Bronchial epithelial cell (primary cell): ENCODE measurements at regions not wholly inside any gene's neighbourhood (a gene's known extent, or its start where the extent isn't known, plus 50 kb on each side); places are given as distances from the start of the nearest gene placed in this dataset.
A peak's percentile ranks its signal among the peaks of the same experiment; 100 is the strongest.

Source experiments
- DNase-seq: peaks from one replicate; pipeline ENCODE4 v3.0.0-alpha.2; 2010; ENCODE audit warnings: low read depth
- FAIRE-seq: peaks from 2 replicates; lab custom pipeline; 2011; peaks lifted over from hg19 to GRCh38; lab: Jason Lieb, UNC
- H3K27me3 ChIP-seq: 2 replicates; pipeline ENCODE4 v1.5.1; 2011; ENCODE audit warnings: low read length; ENCODE audit not compliant: control insufficient read depth, insufficient read depth
- H3K36me3 ChIP-seq: 2 replicates; pipeline ENCODE4 v1.5.1; 2011; ENCODE audit warnings: low read length; ENCODE audit not compliant: control insufficient read depth, insufficient read depth
- H3K4me3 ChIP-seq: 2 replicates; pipeline ENCODE4 v1.5.1; 2011; ENCODE audit warnings: mild to moderate bottlenecking, low read depth, low read length, control low read depth
- TF ChIP-seq, protein P1 (sequence below): IDR thresholded peaks from 2 replicates; pipeline ENCODE4 v1.5.1; 2011; ENCODE audit warnings: mild to moderate bottlenecking, moderate library complexity, low read length, control low read depth, inconsistent platforms; ENCODE audit not compliant: insufficient read depth, severe bottlenecking

DNA sequence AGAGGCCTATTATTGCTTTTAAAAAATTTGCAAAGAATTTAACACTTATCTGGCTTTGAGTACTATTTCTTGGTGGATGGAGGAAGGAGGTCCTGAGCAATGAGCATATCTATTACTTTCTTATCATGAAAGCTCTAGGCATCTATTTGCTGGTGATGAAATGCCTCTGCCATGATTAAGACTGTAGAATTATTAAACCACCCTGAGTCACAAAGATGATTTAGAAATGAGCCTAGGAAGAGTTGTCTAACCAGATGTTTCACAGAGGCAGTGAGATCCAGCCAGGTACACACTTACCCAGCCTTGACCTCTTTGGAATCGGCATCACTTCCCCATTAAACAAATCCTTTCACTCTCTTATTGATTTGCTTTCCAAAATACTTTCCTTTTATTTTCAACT, 304.4 kb upstream of the KIF2A start:
- H3K4me3 ChIP-seq, result no peak overlapping the region
- DNase-seq, result peak; percentile 96
- no peaks in the 10 kb centered on the region for H3K36me3 ChIP-seq
- TF ChIP-seq, protein P1, sequence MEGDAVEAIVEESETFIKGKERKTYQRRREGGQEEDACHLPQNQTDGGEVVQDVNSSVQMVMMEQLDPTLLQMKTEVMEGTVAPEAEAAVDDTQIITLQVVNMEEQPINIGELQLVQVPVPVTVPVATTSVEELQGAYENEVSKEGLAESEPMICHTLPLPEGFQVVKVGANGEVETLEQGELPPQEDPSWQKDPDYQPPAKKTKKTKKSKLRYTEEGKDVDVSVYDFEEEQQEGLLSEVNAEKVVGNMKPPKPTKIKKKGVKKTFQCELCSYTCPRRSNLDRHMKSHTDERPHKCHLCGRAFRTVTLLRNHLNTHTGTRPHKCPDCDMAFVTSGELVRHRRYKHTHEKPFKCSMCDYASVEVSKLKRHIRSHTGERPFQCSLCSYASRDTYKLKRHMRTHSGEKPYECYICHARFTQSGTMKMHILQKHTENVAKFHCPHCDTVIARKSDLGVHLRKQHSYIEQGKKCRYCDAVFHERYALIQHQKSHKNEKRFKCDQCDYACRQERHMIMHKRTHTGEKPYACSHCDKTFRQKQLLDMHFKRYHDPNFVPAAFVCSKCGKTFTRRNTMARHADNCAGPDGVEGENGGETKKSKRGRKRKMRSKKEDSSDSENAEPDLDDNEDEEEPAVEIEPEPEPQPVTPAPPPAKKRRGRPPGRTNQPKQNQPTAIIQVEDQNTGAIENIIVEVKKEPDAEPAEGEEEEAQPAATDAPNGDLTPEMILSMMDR, result no peak
- no peak for FAIRE-seq
- H3K27me3 ChIP-seq, result no peaks in the 10 kb centered on the region

DNA sequence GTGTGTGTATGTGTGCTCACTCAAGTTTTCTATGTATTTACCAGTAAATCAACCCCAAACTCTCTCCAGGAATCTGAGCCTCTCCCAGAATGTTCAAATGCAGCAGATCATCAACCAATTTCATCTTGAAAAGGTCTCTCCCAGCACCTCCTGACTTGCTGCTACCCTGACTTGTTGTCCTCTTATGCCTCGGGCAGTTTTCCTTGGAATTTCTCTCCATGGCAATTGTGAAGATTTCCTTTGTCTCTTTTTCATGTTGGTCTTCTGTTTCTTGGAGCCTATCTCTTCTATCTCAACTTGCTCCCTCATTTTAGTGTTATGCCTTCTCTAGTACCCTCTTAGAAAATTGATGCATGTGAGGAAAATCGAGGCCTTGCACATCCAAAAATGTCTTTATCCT, 303.6 kb upstream of the KIF2A start:
- no peaks in the 10 kb centered on the region for H3K27me3 ChIP-seq
- TF ChIP-seq, protein P1, result no peak
- DNase-seq, result no peak
- H3K4me3 ChIP-seq, result no peak overlapping the region
- H3K36me3 ChIP-seq, result no peaks in the 10 kb centered on the region
- FAIRE-seq, result no peak

DNA sequence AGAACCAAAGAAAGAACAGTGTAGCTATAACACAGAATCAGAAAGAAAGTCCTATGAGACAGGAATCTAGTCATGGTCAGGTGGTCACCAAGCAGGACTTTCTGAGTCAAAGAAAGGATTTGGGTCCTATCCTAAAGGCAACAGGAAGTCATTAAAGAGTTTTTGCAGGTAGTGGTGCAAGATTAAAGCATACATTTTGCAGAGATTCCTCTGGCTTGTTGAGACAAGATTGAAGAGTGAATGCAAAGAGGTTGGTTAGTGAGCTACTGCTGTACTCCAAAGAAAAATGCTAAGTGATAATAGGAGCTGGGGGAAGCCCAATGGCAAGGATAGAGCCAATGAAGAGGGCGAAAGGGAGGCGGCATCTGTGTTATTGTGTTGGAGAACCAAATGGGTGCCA, 300.5 kb upstream of the KIF2A start:
- no peak overlapping the region for H3K4me3 ChIP-seq
- H3K36me3 ChIP-seq, result no peaks in the 10 kb centered on the region
- FAIRE-seq (no peak), DNase-seq (peak; percentile 51)
- H3K27me3 ChIP-seq, result no peaks in the 10 kb centered on the region
- TF ChIP-seq, protein P1, result no peak

DNA sequence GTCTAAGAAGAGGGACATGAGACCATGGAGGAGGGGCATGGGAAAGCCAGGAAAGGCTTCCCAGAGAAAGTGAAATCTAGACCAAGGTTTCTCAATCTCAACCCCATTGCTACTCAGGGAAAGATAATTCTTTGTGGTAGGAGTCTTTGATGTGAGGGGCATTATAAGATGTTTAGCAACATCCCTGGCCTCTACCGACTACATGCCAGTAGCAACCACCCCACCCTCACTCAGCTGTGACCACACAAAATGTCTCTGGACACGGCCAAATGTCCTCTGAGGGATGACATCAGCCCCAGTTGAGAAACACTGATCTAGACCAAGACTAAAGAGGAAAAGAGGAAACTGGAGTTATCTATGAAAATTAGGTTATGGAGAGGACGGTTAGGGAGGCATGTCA, 298.5 kb upstream of the KIF2A start:
- Histone ChIP-seq H3K4me3 (no peak overlapping the region), H3K36me3 (no peaks in the 10 kb centered on the region), H3K27me3 (no peaks in the 10 kb centered on the region)
- TF ChIP-seq, protein P1, result no peak
- no peak for DNase-seq
- FAIRE-seq, result no peak

DNA sequence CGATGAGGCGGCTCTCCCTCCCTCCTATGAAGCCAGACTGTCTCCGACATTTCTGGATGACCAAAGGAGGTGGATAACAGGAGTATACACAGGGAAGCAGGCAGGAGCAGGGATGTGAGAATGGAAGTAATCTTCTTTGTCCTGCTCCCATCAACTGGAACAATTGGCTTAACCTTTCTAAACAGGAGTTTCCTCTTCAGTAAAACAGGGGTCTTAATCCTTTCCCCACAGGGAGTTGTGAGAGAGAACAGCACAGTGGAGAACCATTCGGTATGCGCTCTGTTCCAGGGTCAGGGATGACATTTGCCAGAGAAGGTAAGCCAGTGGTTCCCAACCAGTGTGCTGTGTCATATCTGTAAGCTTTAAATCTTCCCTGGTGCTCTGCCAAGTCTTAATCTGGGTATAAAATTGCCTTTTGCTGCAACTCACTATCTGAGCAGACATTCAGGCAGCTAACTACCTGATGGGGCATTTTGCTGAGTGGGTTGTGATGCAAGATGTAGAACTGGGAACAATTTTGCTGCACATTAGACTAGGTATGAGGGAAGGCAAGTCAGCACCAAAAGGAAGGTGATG, 294.8 kb upstream of the KIF2A start:
- Histone ChIP-seq H3K27me3 (no peaks in the 10 kb centered on the region), H3K36me3 (no peaks in the 10 kb centered on the region), H3K4me3 (no peak overlapping the region)
- FAIRE-seq (no peak), DNase-seq (no peak)
- TF ChIP-seq, protein P1, result no peak

DNA sequence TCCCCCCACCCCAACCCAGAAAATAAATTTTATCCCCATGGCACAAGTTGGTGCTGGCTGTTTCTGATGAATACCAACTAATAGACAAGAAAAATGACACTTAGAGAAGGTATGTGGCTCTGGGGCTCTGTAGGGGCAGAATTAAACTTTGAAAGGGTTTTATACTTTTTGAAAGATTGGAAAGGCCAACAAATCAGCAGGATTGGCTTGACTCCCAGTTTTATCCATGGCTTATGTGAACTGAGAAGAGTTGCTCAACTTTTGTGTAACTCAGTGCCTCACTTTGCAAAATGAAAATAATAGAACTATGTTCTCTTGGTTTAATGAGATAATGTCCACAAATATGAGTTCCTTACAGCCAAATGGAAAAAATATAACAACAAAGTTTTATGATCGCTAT, 288.9 kb upstream of the KIF2A start:
- FAIRE-seq, result no peak

More for the DNA sequence above, 288.9 kb upstream of the KIF2A start:
- no peaks in the 10 kb centered on the region for H3K27me3 ChIP-seq
- no peak overlapping the region for H3K4me3 ChIP-seq
- DNase-seq, result no peak
- TF ChIP-seq, protein P1, result no peak
- no peaks in the 10 kb centered on the region for H3K36me3 ChIP-seq
